ENCODE measurements at regions not wholly inside any gene's neighbourhood (a gene's known extent, or its start where the extent isn't known, plus 50 kb on each side); places are given as distances from the start of the nearest gene placed in this dataset.

GRCh38 chr18:24530630-24531111 is 70.2 kb downstream of the HRH4 start:
- DNase-seq (ENCODE audit: low spot score) = peak; percentile 60

- DNase-seq (ENCODE audit: low spot score) = peak; percentile 70
Measured at GRCh38 chr18:24534271-24534670, 73.8 kb downstream of the HRH4 start.

- DNase-seq (ENCODE audit: low spot score) = no peak
Measured at GRCh38 chr18:24534737-24535136, 74.3 kb downstream of the HRH4 start.

GRCh38 chr18:24535527-24536295 is 75.3 kb downstream of the HRH4 start:
- DNase-seq (ENCODE audit: low spot score) = peak; percentile 26

- DNase-seq (ENCODE audit: low spot score) = peak; percentile 53
Measured at GRCh38 chr18:24536326-24536725, 75.9 kb downstream of the HRH4 start.

- DNase-seq (ENCODE audit: low spot score) = no peak
Measured at GRCh38 chr18:24536834-24537233, 76.4 kb downstream of the HRH4 start.

- DNase-seq (ENCODE audit: low spot score) = no peak
Measured at GRCh38 chr18:24538414-24539264, 78.2 kb downstream of the HRH4 start.

GRCh38 chr18:24539866-24540617 is 79.6 kb downstream of the HRH4 start:
- DNase-seq (ENCODE audit: low spot score) = no peak

GRCh38 chr18:24540896-24541295 is 80.5 kb downstream of the HRH4 start:
- DNase-seq (ENCODE audit: low spot score) = no peak

- DNase-seq (ENCODE audit: low spot score) = no peak
Measured at GRCh38 chr18:24543086-24543794, 82.8 kb downstream of the HRH4 start.

- DNase-seq (ENCODE audit: low spot score) = peak; percentile 68
Measured at GRCh38 chr18:24543795-24544498, 83.5 kb downstream of the HRH4 start.

- DNase-seq (ENCODE audit: low spot score) = no peak
Measured at GRCh38 chr18:24544949-24545348, 84.5 kb downstream of the HRH4 start.

GRCh38 chr18:24545651-24546050 is 85.2 kb downstream of the HRH4 start:
- no peak for DNase-seq (ENCODE audit: low spot score)

GRCh38 chr18:24546307-24546706 is 85.9 kb downstream of the HRH4 start:
- DNase-seq (ENCODE audit: low spot score) = no peak

GRCh38 chr18:24548583-24548982 is 88.1 kb downstream of the HRH4 start:
- no peak for DNase-seq (ENCODE audit: low spot score)

GRCh38 chr18:24552218-24552617 is 91.8 kb downstream of the HRH4 start:
- no peak for DNase-seq (ENCODE audit: low spot score)

GRCh38 chr18:24553571-24554285 is 93.3 kb downstream of the HRH4 start:
- no peak for DNase-seq (ENCODE audit: low spot score)

- DNase-seq (ENCODE audit: low spot score) = no peak
Measured at GRCh38 chr18:24558403-24558802, 98.0 kb downstream of the HRH4 start.

GRCh38 chr18:24559526-24559925 is 99.1 kb downstream of the HRH4 start:
- DNase-seq (ENCODE audit: low spot score) = no peak

- DNase-seq (ENCODE audit: low spot score) = no peak
Measured at GRCh38 chr18:24560511-24560981, 100.1 kb downstream of the HRH4 start.
